HepG2 (cell line): ENCODE measurements at regions not wholly inside any gene's neighbourhood (a gene's known extent, or its start where the extent isn't known, plus 50 kb on each side); places are given as distances from the start of the nearest gene placed in this dataset.
A peak's percentile ranks its signal among the peaks of the same experiment; 100 is the strongest.

Experiments used
- ARID5B ChIP-seq: IDR thresholded peaks from 2 replicates; pipeline ENCODE4 v1.4.0; 2020; ENCODE audit warnings: mild to moderate bottlenecking, missing genetic modification reagents
- FOXO1 ChIP-seq: sonication (generic); formaldehyde crosslinking; IDR thresholded peaks from 2 replicates; pipeline ENCODE4 v1.4.0; 2020; ENCODE audit warnings: missing genetic modification reagents
- GFI1 ChIP-seq: sonication (generic); formaldehyde crosslinking; IDR thresholded peaks from 2 replicates; pipeline ENCODE4 v1.5.0; 2020; ENCODE audit warnings: missing genetic modification reagents, mild to moderate bottlenecking, borderline replicate concordance
- HDAC1 ChIP-seq: sonication (generic); formaldehyde crosslinking; IDR thresholded peaks from 2 replicates; pipeline ENCODE4 v1.5.1; 2020; ENCODE audit warnings: mild to moderate bottlenecking, missing genetic modification reagents
- HDAC2 ChIP-seq: sonication (generic); formaldehyde crosslinking; IDR thresholded peaks from 2 replicates; pipeline ENCODE4 v1.4.0; 2020; ENCODE audit warnings: missing genetic modification reagents
- HMG20B ChIP-seq: conservative IDR thresholded peaks from 2 replicates; pipeline ENCODE4 v1.6.1; 2016; ENCODE audit warnings: missing genetic modification reagents, missing compliant biosample characterization
- HOXA9 ChIP-seq: sonication (generic); formaldehyde crosslinking; IDR thresholded peaks from 2 replicates; pipeline ENCODE4 v1.8.1; 2022; ENCODE audit warnings: missing genetic modification reagents, mild to moderate bottlenecking, moderate library complexity, borderline replicate concordance
- LCORL ChIP-seq, 2 experiments: fragments of 450-650 bp in 1 of 2; sonication (generic) in 1 of 2; formaldehyde crosslinking in 1 of 2; IDR thresholded peaks; 2 replicates each; pipeline versions ENCODE4 v1.5.0 to v1.6.1; 2017 to 2020; ENCODE audit warnings: antibody characterized with exemption in 1 of 2, missing genetic modification reagents in 1 of 2
- MED1 ChIP-seq: sonication (generic); formaldehyde crosslinking; IDR thresholded peaks from 2 replicates; pipeline ENCODE4 v1.4.0; 2020; ENCODE audit warnings: missing genetic modification reagents
- PHF21A ChIP-seq: sonication (generic); formaldehyde crosslinking; IDR thresholded peaks from 2 replicates; pipeline ENCODE4 v1.5.0; 2020; ENCODE audit warnings: mild to moderate bottlenecking, missing genetic modification reagents
- RCOR2 ChIP-seq: IDR thresholded peaks from 2 replicates; pipeline ENCODE4 v1.6.1; 2016; ENCODE audit warnings: missing biosample characterization, missing genetic modification reagents
- TCF7 ChIP-seq: sonication (generic); IDR thresholded peaks from 2 replicates; pipeline ENCODE4 v1.6.1; 2016; ENCODE audit warnings: antibody characterized with exemption, low read depth
- ZBTB38 ChIP-seq: sonication (generic); formaldehyde crosslinking; IDR thresholded peaks from 2 replicates; pipeline ENCODE4 v1.5.1; 2020; ENCODE audit warnings: mild to moderate bottlenecking, missing genetic modification reagents
- ZBTB46 ChIP-seq: sonication (generic); formaldehyde crosslinking; IDR thresholded peaks from 2 replicates; pipeline ENCODE4 v1.4.0; 2020; ENCODE audit warnings: mild to moderate bottlenecking, missing genetic modification reagents, borderline replicate concordance
- ZMYM4 ChIP-seq: sonication (generic); formaldehyde crosslinking; IDR thresholded peaks from 2 replicates; pipeline ENCODE4 v1.8.1; 2023; ENCODE audit warnings: mild to moderate bottlenecking, missing genetic modification reagents
- ZNF205 ChIP-seq: IDR thresholded peaks from 2 replicates; pipeline ENCODE4 v1.6.1; 2018; ENCODE audit warnings: missing biosample characterization, missing genetic modification reagents
- ZNF546 ChIP-seq: sonication (generic); formaldehyde crosslinking; conservative IDR thresholded peaks from 2 replicates; pipeline ENCODE4 v1.8.1; 2023; ENCODE audit warnings: mild to moderate bottlenecking, missing genetic modification reagents
- ZNF746 ChIP-seq: sonication (generic); formaldehyde crosslinking; IDR thresholded peaks from 2 replicates; pipeline ENCODE4 v1.8.0; 2022; ENCODE audit warnings: mild to moderate bottlenecking, missing genetic modification reagents
- ZNF781 ChIP-seq: sonication (generic); formaldehyde crosslinking; IDR thresholded peaks from 2 replicates; pipeline ENCODE4 v1.5.1; 2020; ENCODE audit warnings: borderline replicate concordance, mild to moderate bottlenecking, missing genetic modification reagents; ENCODE audit errors: not compliant biosample characterization
- TF ChIP-seq, protein P1 (sequence below): sonication (generic); formaldehyde crosslinking; IDR thresholded peaks from 2 replicates; pipeline ENCODE4 v1.4.0; 2020; ENCODE audit warnings: missing genetic modification reagents, borderline replicate concordance
- TF ChIP-seq, protein P2 (sequence below): IDR thresholded peaks from 2 replicates; pipeline ENCODE4 v1.6.1; 2012; ENCODE audit warnings: inconsistent platforms
- TF ChIP-seq, protein P3 (sequence below): sonication (generic); formaldehyde crosslinking; IDR thresholded peaks from 2 replicates; pipeline ENCODE4 v1.9.0; 2021; ENCODE audit warnings: missing genetic modification reagents, mild to moderate bottlenecking, borderline replicate concordance

GRCh38 chr9:81814401-81814793, 113.8 kb upstream of the SPATA31D4 start (continued):
- TF ChIP-seq ARID5B (peak; percentile 79), RCOR2 (CRISPR knock-in tag) (peak; percentile 49; the same call in 1 of the 2 replicates), MED1 (CRISPR knock-in tag) (peak; percentile 76), HMG20B (CRISPR knock-in tag) (peak; percentile 79; the same call in 1 of the 2 replicates), ZBTB46 (CRISPR knock-in tag) (no peak), HDAC2 (CRISPR knock-in tag) (peak; percentile 77; the same call in 1 of the 2 replicates), FOXO1 (CRISPR knock-in tag) (peak; percentile 61; the same call in 1 of the 2 replicates), TCF7 (peak; percentile 70), ZMYM4 (CRISPR knock-in tag) (0 out of 2 replicates have a peak, but pooled peaks have one; percentile 33), LCORL (IDR thresholded peaks at IDR 0.05) (no peak), LCORL (CRISPR knock-in tag; IDR thresholded peaks at IDR 0.05) (peak; percentile 83), GFI1 (peak; percentile 94), ZNF205 (0 out of 2 replicates have a peak, but pooled peaks have one; percentile 15), ZNF781 (no peak), ZBTB38 (CRISPR knock-in tag) (no peak), ZNF746 (CRISPR knock-in tag) (no peak), HOXA9 (CRISPR knock-in tag) (no peak), HDAC1 (CRISPR knock-in tag) (peak; percentile 69), PHF21A (CRISPR knock-in tag) (peak; percentile 58; the same call in 1 of the 2 replicates), ZNF546 (0 out of 2 replicates have a peak, but pooled peaks have one; percentile 3)
- TF ChIP-seq, protein P1, sequence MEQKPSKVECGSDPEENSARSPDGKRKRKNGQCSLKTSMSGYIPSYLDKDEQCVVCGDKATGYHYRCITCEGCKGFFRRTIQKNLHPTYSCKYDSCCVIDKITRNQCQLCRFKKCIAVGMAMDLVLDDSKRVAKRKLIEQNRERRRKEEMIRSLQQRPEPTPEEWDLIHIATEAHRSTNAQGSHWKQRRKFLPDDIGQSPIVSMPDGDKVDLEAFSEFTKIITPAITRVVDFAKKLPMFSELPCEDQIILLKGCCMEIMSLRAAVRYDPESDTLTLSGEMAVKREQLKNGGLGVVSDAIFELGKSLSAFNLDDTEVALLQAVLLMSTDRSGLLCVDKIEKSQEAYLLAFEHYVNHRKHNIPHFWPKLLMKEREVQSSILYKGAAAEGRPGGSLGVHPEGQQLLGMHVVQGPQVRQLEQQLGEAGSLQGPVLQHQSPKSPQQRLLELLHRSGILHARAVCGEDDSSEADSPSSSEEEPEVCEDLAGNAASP (CRISPR knock-in tag), result 0 out of 2 replicates have a peak, but pooled peaks have one; percentile 66
- TF ChIP-seq, protein P2, sequence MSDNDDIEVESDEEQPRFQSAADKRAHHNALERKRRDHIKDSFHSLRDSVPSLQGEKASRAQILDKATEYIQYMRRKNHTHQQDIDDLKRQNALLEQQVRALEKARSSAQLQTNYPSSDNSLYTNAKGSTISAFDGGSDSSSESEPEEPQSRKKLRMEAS, result peak; percentile 32; the same call in 1 of the 2 replicates
- TF ChIP-seq, protein P3, sequence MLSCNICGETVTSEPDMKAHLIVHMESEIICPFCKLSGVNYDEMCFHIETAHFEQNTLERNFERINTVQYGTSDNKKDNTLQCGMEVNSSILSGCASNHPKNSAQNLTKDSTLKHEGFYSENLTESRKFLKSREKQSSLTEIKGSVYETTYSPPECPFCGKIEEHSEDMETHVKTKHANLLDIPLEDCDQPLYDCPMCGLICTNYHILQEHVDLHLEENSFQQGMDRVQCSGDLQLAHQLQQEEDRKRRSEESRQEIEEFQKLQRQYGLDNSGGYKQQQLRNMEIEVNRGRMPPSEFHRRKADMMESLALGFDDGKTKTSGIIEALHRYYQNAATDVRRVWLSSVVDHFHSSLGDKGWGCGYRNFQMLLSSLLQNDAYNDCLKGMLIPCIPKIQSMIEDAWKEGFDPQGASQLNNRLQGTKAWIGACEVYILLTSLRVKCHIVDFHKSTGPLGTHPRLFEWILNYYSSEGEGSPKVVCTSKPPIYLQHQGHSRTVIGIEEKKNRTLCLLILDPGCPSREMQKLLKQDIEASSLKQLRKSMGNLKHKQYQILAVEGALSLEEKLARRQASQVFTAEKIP (CRISPR knock-in tag), result no peak
